GM19468 (cell line): ENCODE measurements at regions not wholly inside any gene's neighbourhood (a gene's known extent, or its start where the extent isn't known, plus 50 kb on each side); places are given as distances from the start of the nearest gene placed in this dataset.

Source experiments
- ATAC-seq: cut with Tn5 transposase; IDR thresholded peaks from one replicate; pipeline ENCODE4 v1.9.1; 2021; ENCODE audit warnings: mild to moderate bottlenecking, moderate library complexity, moderate number of reproducible peaks; ENCODE audit not compliant: unreplicated experiment; ENCODE audit errors: extremely low read depth

- no peak for ATAC-seq
Measured at GRCh38 chr3:24899373-24899772, 404.7 kb upstream of the THRB start.

- no peak for ATAC-seq
Measured at GRCh38 chr3:24899901-24900603, 405.4 kb upstream of the THRB start.

DNA sequence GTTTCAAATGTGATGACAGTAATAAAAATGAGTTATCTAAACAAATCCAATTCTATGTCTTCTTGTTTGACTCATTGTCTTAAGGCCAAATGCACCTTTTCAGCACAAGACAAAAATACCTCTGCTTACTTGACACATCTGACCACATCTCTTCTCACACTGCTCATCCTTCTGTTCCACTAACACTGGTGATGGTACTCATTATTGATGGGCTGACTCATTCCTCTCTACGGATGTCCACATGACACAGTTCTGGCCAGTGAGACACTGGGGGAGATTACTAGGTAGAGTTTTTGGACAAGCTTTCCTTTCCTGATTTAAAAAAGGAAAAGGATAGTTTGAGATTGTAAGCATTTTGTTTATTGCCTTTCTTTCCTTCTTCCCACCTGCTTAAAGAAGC lies 410.6 kb upstream of the THRB start:
- ATAC-seq, result no peak

- no peak for ATAC-seq
Measured at GRCh38 chr3:24907106-24907505, 412.5 kb upstream of the THRB start.

DNA sequence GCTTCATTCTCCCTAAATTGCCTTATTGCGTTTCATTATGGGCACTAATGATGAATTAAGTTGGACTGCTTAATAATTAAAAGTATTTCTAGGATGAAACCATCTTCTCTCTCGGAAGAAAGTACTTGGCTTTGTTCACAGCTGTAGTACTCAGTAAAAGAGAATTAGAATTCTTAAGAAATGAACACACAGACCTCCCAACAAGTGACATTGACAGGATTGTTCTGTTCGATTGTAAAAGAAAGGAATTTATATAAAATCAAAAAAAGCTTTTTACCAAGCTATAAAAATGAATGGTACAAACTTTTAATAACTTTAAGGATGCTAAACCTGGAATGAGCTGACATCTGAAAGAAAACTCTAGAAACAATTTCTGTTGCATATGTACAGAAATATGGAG lies 416.4 kb upstream of the THRB start:
- ATAC-seq, result no peak

DNA sequence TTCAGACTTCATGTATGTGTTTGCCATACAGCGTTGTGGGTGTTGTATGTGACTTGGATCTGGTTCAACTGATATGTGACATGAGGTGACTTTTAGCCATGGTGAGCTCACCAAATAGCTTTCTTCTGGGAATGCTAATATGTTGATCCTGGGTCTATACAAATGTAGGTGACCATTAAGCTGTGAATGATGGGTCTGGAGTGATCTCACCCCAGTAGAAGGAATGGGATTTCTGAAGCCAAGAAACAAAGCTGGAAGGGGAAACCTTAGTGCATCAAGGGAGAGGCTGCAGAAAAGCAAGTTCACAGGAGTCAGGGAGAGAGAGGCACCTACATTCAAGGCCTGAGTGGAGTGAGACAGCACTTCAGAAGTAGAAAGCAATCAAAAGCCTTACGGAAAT lies 421.0 kb upstream of the THRB start:
- ATAC-seq, result no peak

DNA sequence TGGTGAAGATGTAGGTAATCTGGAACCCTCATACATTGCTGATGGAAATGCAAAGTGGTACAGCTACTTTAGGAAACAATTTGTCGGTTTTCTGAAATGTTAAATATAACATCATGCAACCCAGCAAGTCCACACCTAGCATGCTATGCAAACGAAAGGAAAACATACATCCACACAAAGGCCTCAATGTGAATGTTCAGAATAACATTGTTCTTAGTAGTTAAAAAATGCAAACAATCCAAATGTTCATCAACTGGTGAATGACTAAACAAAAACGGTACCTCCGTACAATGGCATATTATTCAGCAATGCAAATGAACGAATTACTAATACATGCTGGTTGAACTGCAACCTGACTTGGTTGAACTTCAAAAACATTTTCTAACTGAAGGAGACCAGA lies 423.3 kb upstream of the THRB start:
- no peak for ATAC-seq

DNA sequence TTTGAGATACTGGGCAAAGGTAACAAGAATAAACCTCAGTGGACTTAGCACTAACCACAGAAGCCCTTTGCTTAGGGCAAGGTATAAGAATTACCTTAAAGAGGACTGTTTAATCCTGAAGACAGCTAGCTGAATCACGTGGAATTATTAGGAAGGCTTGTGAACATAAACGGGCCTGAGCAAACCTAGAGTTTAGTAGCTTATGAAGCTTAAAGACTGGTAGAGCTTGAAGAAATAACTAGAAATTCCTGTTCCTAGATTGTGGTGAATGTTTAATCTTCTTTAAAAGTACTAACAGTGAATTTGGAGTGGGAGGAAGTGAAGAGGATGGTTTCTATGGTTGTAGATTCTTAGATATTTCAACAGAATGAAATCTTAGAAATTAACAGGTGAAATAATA lies 428.9 kb upstream of the THRB start:
- no peak for ATAC-seq

DNA sequence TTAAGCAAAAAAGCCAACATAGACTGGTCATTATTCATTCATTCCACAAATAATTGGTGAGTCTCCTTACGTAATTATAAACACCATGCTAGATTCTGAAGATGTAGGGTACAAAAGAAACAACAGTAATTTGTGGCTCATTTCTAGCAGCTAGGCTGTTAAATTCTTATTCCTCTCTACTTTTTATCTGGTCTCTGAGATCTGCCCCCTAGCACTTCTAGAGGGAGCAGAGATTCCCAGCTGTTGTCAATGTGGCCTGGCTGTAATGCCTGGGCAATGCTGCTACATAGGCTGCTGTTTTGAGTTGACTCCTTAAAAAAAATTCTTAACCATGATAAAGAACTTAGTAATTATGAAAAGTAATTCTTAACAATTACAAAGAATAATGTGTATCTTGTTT lies 434.9 kb upstream of the THRB start:
- ATAC-seq, result no peak

DNA sequence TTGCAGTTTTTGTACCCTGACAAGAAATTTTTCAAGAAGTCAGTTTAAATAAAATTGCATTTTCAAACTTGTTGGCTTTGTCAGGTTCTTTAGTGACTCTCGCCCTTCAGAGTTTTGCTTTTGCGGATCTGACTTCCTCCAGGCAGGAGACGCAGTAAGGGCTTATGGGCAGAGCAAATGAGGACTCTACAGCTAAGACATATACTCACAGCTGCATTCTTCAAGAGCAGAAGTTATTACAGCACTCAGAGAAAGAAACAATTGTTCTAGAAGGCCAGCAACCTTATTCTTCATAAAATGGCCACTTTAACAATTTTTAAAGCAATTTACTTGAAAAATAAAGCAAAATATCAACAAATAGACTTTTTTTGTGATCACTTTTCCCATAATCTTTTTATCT lies 438.8 kb upstream of the THRB start:
- ATAC-seq, result no peak

DNA sequence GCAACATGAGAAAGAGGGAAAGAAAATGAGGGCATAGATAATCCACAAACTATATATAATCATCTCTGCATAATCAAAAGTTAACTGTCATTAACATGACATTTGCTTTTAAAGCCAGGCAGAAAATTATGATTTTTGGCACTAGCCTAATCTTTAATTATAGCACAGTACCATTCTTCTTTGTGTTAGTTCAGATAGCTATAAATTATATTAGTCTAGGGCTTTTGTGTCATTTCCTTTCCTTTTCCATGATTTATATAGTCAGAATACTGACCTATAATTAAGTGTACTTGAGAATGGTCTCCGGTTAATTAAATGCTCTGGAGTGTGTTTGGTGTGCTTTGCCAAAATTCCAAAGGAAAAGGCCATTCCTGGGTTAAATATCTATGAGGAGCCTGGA lies 441.9 kb upstream of the THRB start:
- no peak for ATAC-seq

GRCh38 chr3:24937228-24937627 lies 442.6 kb upstream of the THRB start:
- ATAC-seq, result no peak

DNA sequence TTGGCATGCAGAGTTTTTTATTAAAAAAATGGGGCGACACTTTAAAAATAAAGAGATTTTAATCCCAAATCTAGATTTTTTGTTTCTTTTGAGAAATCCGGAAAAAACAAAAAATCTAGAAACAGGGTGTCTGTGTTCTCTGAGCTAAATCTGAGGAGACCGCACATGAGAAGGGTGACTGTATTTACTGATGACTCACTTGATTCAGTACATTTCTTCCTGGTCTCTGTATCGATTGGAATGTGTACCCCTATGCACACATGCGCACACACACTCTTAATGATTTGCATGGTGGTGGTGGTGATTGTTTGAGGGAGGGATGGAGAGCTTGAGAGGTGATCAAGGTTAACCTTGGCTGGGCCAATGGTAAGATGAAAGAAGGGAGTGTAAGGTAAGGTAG lies 443.1 kb upstream of the THRB start:
- no peak for ATAC-seq

DNA sequence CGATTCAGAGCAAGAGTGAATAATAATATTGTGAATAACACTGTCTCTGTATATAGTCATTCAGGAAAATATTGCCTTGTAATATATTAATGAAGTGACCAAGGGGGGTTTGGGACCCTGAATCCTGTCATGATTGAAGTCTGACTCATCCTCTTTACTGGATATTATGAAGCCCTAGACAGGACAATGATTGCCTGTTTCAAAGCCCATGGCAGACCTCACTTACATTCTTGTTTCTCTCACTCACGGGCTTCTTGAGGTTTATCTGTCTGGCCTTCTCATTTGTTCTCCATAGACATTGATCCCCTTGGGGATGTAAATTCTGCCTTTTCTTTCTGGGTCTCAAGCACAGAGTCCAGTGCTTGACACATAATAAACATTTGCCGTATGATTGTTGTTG lies 449.3 kb upstream of the THRB start:
- no peak for ATAC-seq

GRCh38 chr3:24944805-24945520 lies 450.3 kb upstream of the THRB start:
- ATAC-seq, result no peak

- ATAC-seq, result no peak
Measured at GRCh38 chr3:24945563-24945962, 450.9 kb upstream of the THRB start.

GRCh38 chr3:24947103-24947502 lies 452.5 kb upstream of the THRB start:
- no peak for ATAC-seq

DNA sequence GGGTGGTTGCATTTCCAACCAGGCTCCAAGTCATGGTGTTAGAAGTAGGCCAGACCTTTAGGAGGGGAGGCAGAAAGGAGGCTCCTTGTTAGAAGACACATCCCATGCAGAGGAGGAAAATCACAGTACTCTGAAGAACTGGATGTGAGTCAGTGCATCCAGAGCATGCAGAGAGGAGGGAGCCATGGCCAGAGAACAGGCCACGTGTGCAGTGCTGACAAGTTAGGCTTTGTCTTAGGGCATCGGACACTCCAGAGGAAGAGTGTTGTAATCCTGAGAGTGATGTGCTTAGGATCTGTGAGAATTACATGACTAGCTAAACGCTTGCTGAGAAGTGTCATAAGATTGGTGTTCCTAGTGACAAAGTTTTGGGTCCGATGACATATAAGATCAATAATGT lies 456.5 kb upstream of the THRB start:
- ATAC-seq, result no peak

DNA sequence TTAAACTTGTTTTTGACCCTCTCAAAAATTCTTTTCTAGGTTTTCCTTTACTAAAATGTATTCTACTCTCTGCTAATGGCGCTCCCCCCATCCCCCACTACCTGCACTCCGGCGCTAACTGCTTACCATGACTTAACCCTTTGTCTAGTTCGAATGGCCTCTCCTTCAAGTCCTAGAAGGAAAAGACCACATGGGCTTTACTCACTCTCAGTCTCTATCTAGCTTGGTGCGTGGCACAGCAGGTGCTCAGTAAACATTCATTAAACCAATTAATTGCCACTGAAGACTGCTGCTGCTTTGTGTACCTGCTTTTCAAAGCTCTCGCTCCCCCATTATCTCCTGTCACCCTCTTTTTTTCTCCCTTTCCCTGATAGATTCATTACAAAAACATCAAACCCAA lies 457.7 kb upstream of the THRB start:
- ATAC-seq, result no peak

GRCh38 chr3:24953060-24953771 lies 458.6 kb upstream of the THRB start:
- no peak for ATAC-seq

GRCh38 chr3:24956613-24957012 lies 462.0 kb upstream of the THRB start:
- no peak for ATAC-seq
